Lower lobe of right lung (tissue), 2 donors: ENCODE measurements at regions not wholly inside any gene's neighbourhood (a gene's known extent, or its start where the extent isn't known, plus 50 kb on each side); places are given as distances from the start of the nearest gene placed in this dataset.

Experiments used
- ATAC-seq, 2 donors: fragments of 200-7000 bp; cut with Tn5 transposase; one replicate each; pipeline ENCODE4 v1.9.1; 2020 to 2022; ENCODE audit warnings: mild to moderate bottlenecking in 2 of 2, moderate library complexity in 2 of 2
- DNase-seq: peaks from one replicate; pipeline ENCODE4 v3.0.0-alpha.2; 2020
- H3K27ac ChIP-seq: fragments of 200-600 bp; one replicate; pipeline ENCODE4 v1.8.0; 2022
- H3K27me3 ChIP-seq: fragments of 200-600 bp; one replicate; pipeline ENCODE4 v1.8.0; 2022; ENCODE audit warnings: low read depth
- H3K36me3 ChIP-seq: fragments of 200-600 bp; one replicate; pipeline ENCODE4 v1.8.0; 2022; ENCODE audit warnings: mild to moderate bottlenecking
- H3K4me1 ChIP-seq: fragments of 200-600 bp; one replicate; pipeline ENCODE4 v1.8.0; 2022
- H3K4me3 ChIP-seq: fragments of 200-600 bp; one replicate; pipeline ENCODE4 v1.8.0; 2022; ENCODE audit warnings: mild to moderate bottlenecking
- H3K9me3 ChIP-seq: fragments of 200-600 bp; one replicate; pipeline ENCODE4 v1.8.0; 2022
- intact Hi-C: fragments of 100-400 bp; cut with DNase I; formaldehyde crosslinking; loops from one replicate; pipeline ENCODE4 v1.11.0; 2022
- TF ChIP-seq, protein P1 (sequence below): fragments of 200-600 bp; IDR thresholded peaks from one replicate; pipeline ENCODE4 v1.8.0; 2022; ENCODE audit warnings: antibody characterized with exemption, mild to moderate bottlenecking
- donor health status: DM: no; HTN: yes; CAD: no; lungs with severe emphysema.

GRCh38 chr3:171953301-171954022, 85.9 kb upstream of the FNDC3B start:
- DNase-seq (no peak), ATAC-seq (no peak)
- Histone ChIP-seq H3K9me3 (no peaks in the 10 kb centered on the region), H3K36me3 (no peaks in the 10 kb centered on the region), H3K4me3 (no peak overlapping the region), H3K4me1 (peaks cover 3% of the 10 kb centered on the region), H3K27ac (no peak overlapping the region), H3K27me3 (no peaks in the 10 kb centered on the region)
- TF ChIP-seq, protein P1, sequence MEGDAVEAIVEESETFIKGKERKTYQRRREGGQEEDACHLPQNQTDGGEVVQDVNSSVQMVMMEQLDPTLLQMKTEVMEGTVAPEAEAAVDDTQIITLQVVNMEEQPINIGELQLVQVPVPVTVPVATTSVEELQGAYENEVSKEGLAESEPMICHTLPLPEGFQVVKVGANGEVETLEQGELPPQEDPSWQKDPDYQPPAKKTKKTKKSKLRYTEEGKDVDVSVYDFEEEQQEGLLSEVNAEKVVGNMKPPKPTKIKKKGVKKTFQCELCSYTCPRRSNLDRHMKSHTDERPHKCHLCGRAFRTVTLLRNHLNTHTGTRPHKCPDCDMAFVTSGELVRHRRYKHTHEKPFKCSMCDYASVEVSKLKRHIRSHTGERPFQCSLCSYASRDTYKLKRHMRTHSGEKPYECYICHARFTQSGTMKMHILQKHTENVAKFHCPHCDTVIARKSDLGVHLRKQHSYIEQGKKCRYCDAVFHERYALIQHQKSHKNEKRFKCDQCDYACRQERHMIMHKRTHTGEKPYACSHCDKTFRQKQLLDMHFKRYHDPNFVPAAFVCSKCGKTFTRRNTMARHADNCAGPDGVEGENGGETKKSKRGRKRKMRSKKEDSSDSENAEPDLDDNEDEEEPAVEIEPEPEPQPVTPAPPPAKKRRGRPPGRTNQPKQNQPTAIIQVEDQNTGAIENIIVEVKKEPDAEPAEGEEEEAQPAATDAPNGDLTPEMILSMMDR = no peak
- intact Hi-C loops = no loop called here

GRCh38 chr3:171954690-171955383, 84.5 kb upstream of the FNDC3B start:
- Histone ChIP-seq H3K27me3 (no peaks in the 10 kb centered on the region), H3K36me3 (no peaks in the 10 kb centered on the region), H3K9me3 (no peaks in the 10 kb centered on the region), H3K4me3 (no peak overlapping the region), H3K27ac (no peak overlapping the region), H3K4me1 (peaks cover 3% of the 10 kb centered on the region)
- TF ChIP-seq, protein P1 = no peak
- no peak for DNase-seq
- intact Hi-C loops = no loop called here
- ATAC-seq = peak; percentile 50 to 68

DNA sequence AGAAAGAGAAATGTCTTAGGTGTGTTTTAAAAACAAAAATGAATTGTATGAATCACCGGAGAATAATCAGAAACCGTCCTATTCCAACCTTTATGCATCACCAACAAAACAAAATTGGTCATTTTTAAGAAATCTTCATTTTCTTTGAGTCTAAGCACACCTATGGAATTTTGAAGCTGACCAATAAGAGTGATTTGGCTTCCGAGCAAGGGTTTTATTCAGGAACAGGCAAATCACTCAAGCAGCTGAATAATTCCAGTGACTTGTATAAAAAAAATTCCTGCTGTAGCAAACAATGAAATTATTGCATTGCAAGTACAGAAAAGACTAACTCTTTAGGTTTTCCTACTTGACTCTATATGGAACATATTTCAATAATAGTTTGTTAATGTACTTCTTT, 83.8 kb upstream of the FNDC3B start:
- DNase-seq (no peak), ATAC-seq (no peak)
- Histone ChIP-seq H3K9me3 (no peaks in the 10 kb centered on the region), H3K36me3 (no peaks in the 10 kb centered on the region), H3K27ac (no peak overlapping the region), H3K4me1 (peaks cover 3% of the 10 kb centered on the region), H3K27me3 (no peaks in the 10 kb centered on the region), H3K4me3 (no peak overlapping the region)
- intact Hi-C loops = no loop called here
- TF ChIP-seq, protein P1 = no peak

DNA sequence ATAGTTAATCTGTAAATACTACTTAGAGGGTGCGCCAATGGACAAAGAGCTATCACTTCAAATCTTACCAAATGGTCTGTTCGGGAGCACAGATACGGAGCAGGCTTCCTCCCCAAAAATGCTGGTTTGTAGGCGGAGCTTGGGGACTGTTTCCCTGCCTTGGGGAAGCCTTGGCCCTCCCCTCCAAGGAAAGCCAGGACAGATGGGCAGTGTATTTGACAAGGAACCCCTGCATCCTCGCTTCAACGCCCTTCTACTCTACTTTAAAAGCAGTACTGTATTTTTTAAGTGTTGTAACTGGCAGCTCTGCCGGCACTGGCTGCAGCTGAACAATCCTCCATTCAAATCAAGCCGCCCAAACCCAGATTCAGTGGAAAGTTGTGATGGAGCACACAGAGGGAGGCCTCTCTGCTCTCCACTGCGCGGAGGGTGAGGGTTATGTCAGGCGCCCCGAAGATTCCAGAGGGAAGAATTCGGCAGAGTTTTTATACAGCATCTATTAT, 83.1 kb upstream of the FNDC3B start:
- Histone ChIP-seq H3K27ac (no peak overlapping the region), H3K36me3 (no peaks in the 10 kb centered on the region), H3K4me1 (peaks cover 3% of the 10 kb centered on the region), H3K27me3 (no peaks in the 10 kb centered on the region), H3K9me3 (no peaks in the 10 kb centered on the region), H3K4me3 (no peak overlapping the region)
- TF ChIP-seq, protein P1 = no peak
- intact Hi-C loops = no loop called here
- DNase-seq (no peak), ATAC-seq (no peak)

DNA sequence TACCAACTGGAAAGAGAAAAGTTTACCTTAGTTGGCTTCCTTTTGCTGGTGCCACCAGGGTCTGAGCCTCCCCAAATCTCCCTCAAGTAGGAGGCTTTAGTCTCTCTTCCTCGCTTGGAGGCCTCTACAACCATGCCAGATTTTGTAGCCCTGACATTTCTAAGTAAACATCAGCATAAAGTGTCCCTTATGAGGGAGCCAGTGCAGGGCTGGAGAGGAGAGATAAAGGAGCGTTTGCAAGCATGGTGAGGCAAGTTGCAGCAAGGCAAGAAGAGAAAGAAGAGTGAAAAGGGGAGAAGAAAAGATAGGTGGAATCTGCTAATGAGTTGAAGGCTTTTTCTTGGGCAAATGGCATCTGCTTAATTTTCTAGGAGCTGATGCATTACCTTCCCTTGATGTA, 82.7 kb upstream of the FNDC3B start:
- Histone ChIP-seq H3K4me1 (peaks cover 3% of the 10 kb centered on the region), H3K9me3 (no peaks in the 10 kb centered on the region), H3K36me3 (no peaks in the 10 kb centered on the region), H3K4me3 (no peak overlapping the region), H3K27me3 (no peaks in the 10 kb centered on the region), H3K27ac (no peak overlapping the region)
- intact Hi-C loops = no loop called here
- TF ChIP-seq, protein P1 = no peak
- no peak for DNase-seq
- no peak for ATAC-seq
